ENCODE measurements at regions not wholly inside any gene's neighbourhood (a gene's known extent, or its start where the extent isn't known, plus 50 kb on each side); places are given as distances from the start of the nearest gene placed in this dataset.

DNA sequence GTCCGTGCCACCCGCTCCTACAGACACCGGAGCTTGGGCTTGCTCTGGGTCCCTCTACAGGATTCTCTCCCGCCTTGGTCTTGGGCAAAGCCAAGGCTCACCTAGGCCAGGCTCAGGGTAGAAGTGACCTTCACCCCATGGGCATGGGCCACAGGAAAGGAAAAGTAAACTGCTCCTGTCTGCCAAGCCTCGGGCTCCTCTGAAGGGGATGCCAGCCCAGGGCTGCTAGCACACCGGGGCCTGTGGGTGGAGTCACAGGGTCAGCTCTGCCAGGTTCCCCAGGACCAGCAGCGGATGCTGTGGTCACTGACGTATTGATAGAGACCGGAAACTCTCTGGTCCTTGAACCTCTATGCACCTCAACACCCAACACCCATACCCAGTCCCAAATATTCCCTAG lies 222.7 kb upstream of the MGMT start:
- ChIA-PET POLR2A (no interaction called here), CTCF (no interaction called here)
- H3K27ac Mint-ChIP-seq: no peak overlapping the region
- TF ChIP-seq CTCF (IDR thresholded peaks at IDR 0.05): no peak
- H3K9me3 Mint-ChIP-seq: no peaks in the 10 kb centered on the region
- no peaks in the 10 kb centered on the region for H3K4me1 Mint-ChIP-seq
- intact Hi-C loops (cut with micrococcal nuclease): no loop called here
- H3K27me3 Mint-ChIP-seq: no peaks in the 10 kb centered on the region
- no peak overlapping the region for H3K4me3 Mint-ChIP-seq
- no peak for DNase-seq
- ATAC-seq (ENCODE audit: low read depth): no peak
- no peaks in the 10 kb centered on the region for H3K36me3 Mint-ChIP-seq (ENCODE audit: low read depth)

DNA sequence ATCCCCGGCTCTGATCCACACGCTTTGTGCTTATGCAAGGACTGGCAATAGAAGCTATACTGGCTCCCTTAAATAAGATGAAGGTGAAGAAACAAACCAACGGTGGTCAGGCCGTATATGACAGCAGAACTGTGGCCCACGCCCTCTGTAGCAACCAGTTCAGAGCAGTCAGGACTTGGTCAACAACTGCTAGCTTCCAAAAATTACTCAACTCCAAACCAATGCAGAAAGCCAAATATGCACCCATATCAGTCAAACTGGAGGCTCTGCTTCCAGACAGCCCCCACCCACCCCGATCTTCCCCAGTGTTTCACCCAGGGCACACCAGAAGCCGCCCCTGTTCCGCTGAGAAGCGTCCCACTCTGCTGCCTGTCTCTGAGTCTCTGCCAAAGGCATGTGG lies 222.3 kb upstream of the MGMT start:
- Mint-ChIP-seq H3K4me3 (no peak overlapping the region), H3K36me3 (ENCODE audit: low read depth) (no peaks in the 10 kb centered on the region), H3K9me3 (no peaks in the 10 kb centered on the region), H3K27me3 (no peaks in the 10 kb centered on the region), H3K4me1 (no peaks in the 10 kb centered on the region), H3K27ac (no peak overlapping the region)
- no peak for TF ChIP-seq CTCF (IDR thresholded peaks at IDR 0.05)
- intact Hi-C loops (cut with micrococcal nuclease): no loop called here
- POLR2A ChIA-PET: no interaction called here
- ATAC-seq (ENCODE audit: low read depth) (no peak), DNase-seq (no peak)
- CTCF ChIA-PET: no interaction called here

DNA sequence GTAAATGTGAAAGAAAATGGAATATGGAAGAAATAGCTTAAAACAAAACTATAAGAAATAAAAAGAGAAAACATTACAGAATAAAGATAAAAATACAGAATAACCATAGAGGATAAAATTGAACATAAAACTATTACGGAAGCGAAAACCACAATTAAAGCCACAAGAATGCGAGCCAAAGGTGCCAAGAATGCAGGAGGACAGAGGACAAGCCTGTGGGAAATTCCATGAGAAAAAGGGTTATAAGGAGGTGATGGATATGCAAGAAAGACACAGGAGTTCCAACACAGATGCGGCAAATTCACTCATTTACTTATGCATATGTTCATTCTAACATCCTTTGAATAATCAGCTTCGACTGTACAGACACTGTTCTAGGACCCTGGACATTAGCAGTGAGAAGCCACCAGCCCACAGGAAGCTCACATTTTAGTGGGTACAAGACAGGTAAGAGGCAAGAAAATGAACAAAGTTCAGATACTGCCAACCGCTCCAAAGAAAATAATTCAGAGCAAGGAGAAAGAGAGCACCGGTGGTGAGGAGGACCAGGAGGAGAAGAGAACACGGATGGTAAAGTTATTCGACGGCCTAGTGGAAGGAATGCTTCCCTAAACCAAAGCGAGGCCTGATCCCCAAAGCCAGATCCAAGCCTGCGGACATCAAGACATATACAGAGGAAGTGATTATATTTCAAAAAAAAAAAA lies 213.7 kb upstream of the MGMT start:
- DNase-seq: no peak
- intact Hi-C loops (cut with micrococcal nuclease): no loop called here
- CTCF ChIA-PET: no interaction called here
- no peak for ATAC-seq (ENCODE audit: low read depth)
- Mint-ChIP-seq H3K27me3 (peaks cover 4% of the 10 kb centered on the region), H3K9me3 (peaks cover 2% of the 10 kb centered on the region), H3K4me1 (no peaks in the 10 kb centered on the region), H3K27ac (no peak overlapping the region), H3K36me3 (ENCODE audit: low read depth) (no peaks in the 10 kb centered on the region), H3K4me3 (no peak overlapping the region)
- POLR2A ChIA-PET: no interaction called here
- TF ChIP-seq CTCF (IDR thresholded peaks at IDR 0.05): no peak

DNA sequence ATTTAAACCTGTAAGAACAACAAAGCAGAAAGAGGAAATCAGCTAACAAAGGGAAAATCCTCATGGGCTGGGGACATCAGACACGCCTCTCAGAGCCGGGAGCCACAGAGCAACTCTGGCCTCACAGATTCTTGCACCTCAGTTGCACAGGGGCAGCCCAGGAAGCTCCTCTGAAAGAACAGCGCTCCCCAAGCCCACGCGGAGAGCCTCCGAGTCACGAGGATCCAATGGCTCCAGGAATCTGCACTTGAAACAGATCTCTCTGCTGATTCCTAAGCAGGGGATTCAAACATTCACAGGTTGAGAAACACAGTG lies 213.2 kb upstream of the MGMT start:
- Mint-ChIP-seq H3K27me3 (peaks cover 4% of the 10 kb centered on the region), H3K4me1 (no peaks in the 10 kb centered on the region), H3K9me3 (peaks cover 2% of the 10 kb centered on the region), H3K36me3 (ENCODE audit: low read depth) (no peaks in the 10 kb centered on the region), H3K4me3 (no peak overlapping the region), H3K27ac (no peak overlapping the region)
- no peak for DNase-seq
- TF ChIP-seq CTCF (IDR thresholded peaks at IDR 0.05): no peak
- POLR2A ChIA-PET: no interaction called here
- intact Hi-C loops (cut with micrococcal nuclease): no loop called here
- CTCF ChIA-PET: no interaction called here
- ATAC-seq (ENCODE audit: low read depth): no peak

GRCh38 chr10:129258283-129258923 lies 208.6 kb upstream of the MGMT start:
- H3K27ac Mint-ChIP-seq: no peak overlapping the region
- no peak for DNase-seq
- no peak overlapping the region for H3K4me3 Mint-ChIP-seq
- ChIA-PET POLR2A (no interaction called here), CTCF (no interaction called here)
- ATAC-seq (ENCODE audit: low read depth): no peak
- H3K27me3 Mint-ChIP-seq: no peaks in the 10 kb centered on the region
- intact Hi-C loops (cut with micrococcal nuclease): no loop called here
- no peaks in the 10 kb centered on the region for H3K36me3 Mint-ChIP-seq (ENCODE audit: low read depth)
- no peaks in the 10 kb centered on the region for H3K4me1 Mint-ChIP-seq
- no peaks in the 10 kb centered on the region for H3K9me3 Mint-ChIP-seq
- TF ChIP-seq CTCF (IDR thresholded peaks at IDR 0.05): no peak
